ENCODE measurements at regions not wholly inside any gene's neighbourhood (a gene's known extent, or its start where the extent isn't known, plus 50 kb on each side); places are given as distances from the start of the nearest gene placed in this dataset.

- no peak for DNase-seq (ENCODE audit: low read depth in 2 of 2)
These were observed 90.0 kb downstream of the FAM174B start for GRCh38 chr15:92565351-92566125.

GRCh38 chr15:92561754-92562153 is 93.8 kb downstream of the FAM174B start:
- no peak for DNase-seq (ENCODE audit: low read depth in 2 of 2)

DNA sequence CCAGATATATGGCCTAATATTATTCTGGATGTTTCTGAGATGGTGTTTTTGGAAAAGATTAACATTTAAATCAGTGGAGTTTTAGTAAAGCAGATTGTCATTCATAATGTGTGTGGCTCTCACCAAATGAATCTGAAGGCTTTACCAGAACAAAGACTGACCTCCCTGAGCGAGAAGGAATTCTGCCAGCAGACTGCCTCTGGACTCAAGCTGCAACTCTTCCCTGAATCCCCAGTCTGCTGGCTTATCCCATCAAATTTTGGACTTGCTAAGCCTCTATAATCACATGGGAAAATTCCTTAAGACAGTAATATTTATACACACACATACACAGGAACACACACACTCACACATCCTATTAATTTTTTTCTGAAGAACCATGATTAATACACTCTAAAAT is 102.3 kb downstream of the FAM174B start:
- DNase-seq (ENCODE audit: low read depth in 2 of 2), result no peak

- DNase-seq (ENCODE audit: low read depth in 2 of 2), result no peak
These were observed 109.6 kb downstream of the FAM174B start for GRCh38 chr15:92545996-92546395.

GRCh38 chr15:92541291-92542200 is 114.0 kb downstream of the FAM174B start:
- DNase-seq (ENCODE audit: low read depth in 2 of 2), result no peak

- no peak for DNase-seq (ENCODE audit: low read depth in 2 of 2)
These were observed 117.5 kb downstream of the FAM174B start for GRCh38 chr15:92538115-92538514.

GRCh38 chr15:92533298-92533697 is 122.3 kb downstream of the FAM174B start:
- DNase-seq (ENCODE audit: low read depth in 2 of 2), result no peak

DNA sequence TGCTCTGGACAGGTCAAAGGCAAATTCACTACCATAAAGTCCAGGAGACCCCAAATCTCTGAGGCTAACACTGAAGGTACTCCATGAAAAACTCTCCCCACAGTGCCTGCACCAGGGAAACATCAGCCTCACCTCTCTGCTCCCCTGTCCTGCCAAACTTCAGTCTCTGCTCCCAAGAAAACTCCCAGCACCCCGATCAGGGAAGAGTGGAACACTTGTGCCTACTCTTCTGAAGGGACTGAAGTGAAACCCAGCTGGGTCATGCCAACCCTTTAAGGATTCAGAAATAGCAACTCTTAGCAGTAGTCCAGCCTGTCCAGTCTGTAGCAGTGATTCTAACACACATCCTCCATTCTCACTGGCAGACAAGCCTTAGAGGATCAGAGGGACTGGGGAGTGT is 124.2 kb downstream of the FAM174B start:
- DNase-seq (ENCODE audit: low read depth in 2 of 2), result no peak

DNA sequence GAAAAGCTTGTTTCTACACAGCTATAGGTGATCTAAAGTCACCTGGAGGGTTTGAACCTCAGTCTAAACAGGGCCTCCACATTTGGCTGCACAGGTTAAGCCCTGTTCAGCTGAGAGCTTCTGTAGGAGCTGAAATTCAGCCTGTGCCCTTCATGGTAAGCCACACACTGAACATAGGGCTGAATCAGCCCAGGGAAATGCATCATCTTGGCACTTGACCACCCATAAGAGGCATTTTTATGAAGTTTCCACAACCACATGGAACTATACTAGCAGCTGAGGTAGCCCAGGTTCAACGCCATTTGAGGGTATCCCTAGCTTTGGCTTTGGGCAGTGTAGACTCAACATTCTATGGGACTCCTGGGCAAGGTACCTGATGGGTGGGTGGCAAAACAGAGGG is 126.8 kb downstream of the FAM174B start:
- no peak for DNase-seq (ENCODE audit: low read depth in 2 of 2)

- no peak for DNase-seq (ENCODE audit: low read depth in 2 of 2)
These were observed 128.4 kb downstream of the FAM174B start for GRCh38 chr15:92527197-92527596.

GRCh38 chr15:92525758-92526245 is 129.8 kb downstream of the FAM174B start:
- no peak for DNase-seq (ENCODE audit: low read depth in 2 of 2)

DNA sequence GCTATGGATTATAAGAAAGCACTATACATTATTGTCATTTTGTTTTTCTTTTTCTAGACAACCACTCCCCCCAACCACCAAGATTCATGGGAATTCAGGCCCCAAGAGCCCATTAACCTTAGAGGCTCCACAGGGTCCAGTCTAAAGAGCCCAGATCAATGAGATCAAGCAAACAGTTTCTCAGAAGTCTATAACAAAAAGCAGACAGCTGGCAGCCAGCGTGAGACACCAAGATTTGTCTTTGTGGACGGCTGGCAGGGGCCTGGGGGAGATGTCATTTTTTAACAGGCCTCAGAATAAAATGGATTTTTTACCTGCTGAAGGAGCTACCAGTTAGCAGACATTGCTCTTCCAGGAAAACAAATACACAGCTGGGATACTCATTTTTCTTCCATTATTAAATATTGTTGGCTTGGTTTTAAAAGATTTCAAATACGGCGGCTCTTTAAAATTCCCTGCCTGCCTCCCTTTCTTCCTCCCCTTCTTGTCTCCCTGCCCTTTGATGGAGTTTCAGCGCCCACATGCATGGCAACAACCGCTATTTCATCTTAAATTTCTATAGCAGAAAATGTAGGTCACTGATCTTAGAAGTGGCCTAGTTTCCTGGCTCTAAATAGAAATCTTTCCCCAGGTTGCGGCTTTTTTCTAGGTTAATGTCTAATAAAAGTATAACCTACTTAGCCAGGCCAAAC is 130.6 kb downstream of the FAM174B start:
- no peak for DNase-seq (ENCODE audit: low read depth in 2 of 2)

DNA sequence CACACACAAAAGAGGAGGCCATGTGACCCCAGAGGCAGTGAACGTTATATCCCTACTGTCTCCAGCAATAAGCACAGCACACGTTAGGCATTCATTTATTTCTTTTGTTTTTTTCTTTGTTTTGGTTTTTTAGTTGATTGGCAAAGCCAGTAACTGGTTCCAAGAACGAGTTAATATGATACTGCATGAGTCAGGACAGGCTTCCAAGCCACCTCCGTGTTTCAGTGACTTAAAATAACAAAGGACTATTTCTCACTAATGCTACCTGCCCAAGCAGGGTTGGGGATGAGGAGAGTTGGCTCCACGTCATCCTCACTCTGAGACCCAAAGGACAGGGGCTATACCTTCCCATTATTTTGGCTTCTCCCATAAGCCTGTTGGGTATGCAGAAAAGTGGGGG is 130.5 kb downstream of the ST8SIA2 start:
- no peak for DNase-seq (ENCODE audit: low read depth in 2 of 2)

GRCh38 chr15:92523176-92523575 is 129.5 kb downstream of the ST8SIA2 start:
- DNase-seq (ENCODE audit: low read depth in 2 of 2), result no peak

- DNase-seq (ENCODE audit: low read depth in 2 of 2), result peak; percentile 17 to 42
These were observed 127.9 kb downstream of the ST8SIA2 start for GRCh38 chr15:92521624-92522008.

GRCh38 chr15:92520914-92521623 is 127.4 kb downstream of the ST8SIA2 start:
- no peak for DNase-seq (ENCODE audit: low read depth in 2 of 2)

- no peak for DNase-seq (ENCODE audit: low read depth in 2 of 2)
These were observed 126.0 kb downstream of the ST8SIA2 start for GRCh38 chr15:92519709-92520108.
